ENCODE measurements at regions not wholly inside any gene's neighbourhood (a gene's known extent, or its start where the extent isn't known, plus 50 kb on each side); places are given as distances from the start of the nearest gene placed in this dataset.
"Not testable (repeated sequence)": the region's sequence is repeated elsewhere in the genome, so short reads cannot be mapped to it uniquely, and the experiment has no call there.

GRCh38 chr10:84650628-84651027 is 322.2 kb downstream of the CCSER2 start:
- not testable (repeated sequence) for DNase-seq

GRCh38 chr10:84654671-84655070 is 326.3 kb downstream of the CCSER2 start:
- DNase-seq = no peak

GRCh38 chr10:84659027-84659426 is 330.6 kb downstream of the CCSER2 start:
- no peak for DNase-seq

GRCh38 chr10:84659497-84660439 is 331.4 kb downstream of the CCSER2 start:
- no peak for DNase-seq

GRCh38 chr10:84660450-84661159 is 332.2 kb downstream of the CCSER2 start:
- no peak for DNase-seq

GRCh38 chr10:84665211-84665610 is 336.8 kb downstream of the CCSER2 start:
- DNase-seq = no peak

GRCh38 chr10:84665883-84666463 is 337.6 kb downstream of the CCSER2 start:
- DNase-seq = peak; percentile 49

GRCh38 chr10:84668186-84668763 is 339.9 kb downstream of the CCSER2 start:
- DNase-seq = no peak

GRCh38 chr10:84675060-84675459 is 346.7 kb downstream of the CCSER2 start:
- DNase-seq = no peak

- DNase-seq = no peak
Measured at GRCh38 chr10:84676536-84676935, 348.1 kb downstream of the CCSER2 start.

- no peak for DNase-seq
Measured at GRCh38 chr10:84681781-84682180, 353.4 kb downstream of the CCSER2 start.

GRCh38 chr10:84683550-84683949 is 355.2 kb downstream of the CCSER2 start:
- no peak for DNase-seq

GRCh38 chr10:84683980-84684740 is 355.8 kb downstream of the CCSER2 start:
- no peak for DNase-seq

GRCh38 chr10:84685047-84685660 is 356.8 kb downstream of the CCSER2 start:
- no peak for DNase-seq

- no peak for DNase-seq
Measured at GRCh38 chr10:84693006-84693405, 364.6 kb downstream of the CCSER2 start.

- no peak for DNase-seq
Measured at GRCh38 chr10:84695902-84696301, 367.5 kb downstream of the CCSER2 start.

- no peak for DNase-seq
Measured at GRCh38 chr10:84696610-84697009, 368.2 kb downstream of the CCSER2 start.

- DNase-seq = no peak
Measured at GRCh38 chr10:84698989-84699388, 370.6 kb downstream of the CCSER2 start.

- DNase-seq = no peak
Measured at GRCh38 chr10:84700668-84701369, 372.4 kb downstream of the CCSER2 start.

- DNase-seq = no peak
Measured at GRCh38 chr10:84701370-84701720, 373.0 kb downstream of the CCSER2 start.

GRCh38 chr10:84704101-84704500 is 375.7 kb downstream of the CCSER2 start:
- DNase-seq = no peak
